Fibroblast of skin of left biceps (primary cell): ENCODE measurements at regions not wholly inside any gene's neighbourhood (a gene's known extent, or its start where the extent isn't known, plus 50 kb on each side); places are given as distances from the start of the nearest gene placed in this dataset.
"Not testable (repeated sequence)": the region's sequence is repeated elsewhere in the genome, so short reads cannot be mapped to it uniquely, and the experiment has no call there.

Source experiments
- DNase-seq, 2 experiments: peaks; one replicate each; pipeline ENCODE4 v3.0.0-alpha.2; 2013; ENCODE audit warnings: low read depth in 2 of 2

GRCh38 chr9:117775591-117775990, 71.4 kb downstream of the TLR4 start:
- no peak for DNase-seq

GRCh38 chr9:117777823-117778222, 73.6 kb downstream of the TLR4 start:
- no peak for DNase-seq

- DNase-seq = no peak
Observed at GRCh38 chr9:117779760-117780159, 75.6 kb downstream of the TLR4 start.

- no peak for DNase-seq
Observed at GRCh38 chr9:117782931-117783788, 79.0 kb downstream of the TLR4 start.

- DNase-seq = no peak
Observed at GRCh38 chr9:117783828-117784227, 79.6 kb downstream of the TLR4 start.

GRCh38 chr9:117784996-117785395, 80.8 kb downstream of the TLR4 start:
- DNase-seq = no peak

GRCh38 chr9:117787746-117788145, 83.5 kb downstream of the TLR4 start:
- no peak for DNase-seq

GRCh38 chr9:117795271-117795670, 91.1 kb downstream of the TLR4 start:
- no peak for DNase-seq

GRCh38 chr9:117796681-117797080, 92.5 kb downstream of the TLR4 start:
- no peak for DNase-seq

- no peak for DNase-seq
Observed at GRCh38 chr9:117800389-117800788, 96.2 kb downstream of the TLR4 start.

GRCh38 chr9:117809751-117810150, 105.5 kb downstream of the TLR4 start:
- no peak for DNase-seq

GRCh38 chr9:117815315-117815714, 111.1 kb downstream of the TLR4 start:
- no peak for DNase-seq

- DNase-seq = no peak
Observed at GRCh38 chr9:117815948-117816347, 111.7 kb downstream of the TLR4 start.

- no peak for DNase-seq
Observed at GRCh38 chr9:117821954-117822353, 117.8 kb downstream of the TLR4 start.

GRCh38 chr9:117823576-117823975, 119.4 kb downstream of the TLR4 start:
- DNase-seq = no peak

GRCh38 chr9:117825609-117826347, 121.6 kb downstream of the TLR4 start:
- DNase-seq = no peak

- no peak for DNase-seq
Observed at GRCh38 chr9:117826837-117827236, 122.6 kb downstream of the TLR4 start.

- DNase-seq = no peak
Observed at GRCh38 chr9:117827456-117827855, 123.3 kb downstream of the TLR4 start.

GRCh38 chr9:117828466-117828865, 124.3 kb downstream of the TLR4 start:
- no peak for DNase-seq

GRCh38 chr9:117835798-117836197, 131.6 kb downstream of the TLR4 start:
- DNase-seq = no peak

GRCh38 chr9:117839862-117840261, 135.7 kb downstream of the TLR4 start:
- no peak for DNase-seq

- DNase-seq = not testable (repeated sequence)
Observed at GRCh38 chr9:117851836-117852461, 147.7 kb downstream of the TLR4 start.

- no peak for DNase-seq
Observed at GRCh38 chr9:117858561-117858960, 154.4 kb downstream of the TLR4 start.
